Renal cortical epithelial cell (primary cell): ENCODE measurements at regions not wholly inside any gene's neighbourhood (a gene's known extent, or its start where the extent isn't known, plus 50 kb on each side); places are given as distances from the start of the nearest gene placed in this dataset.

ENCODE experiments used
- DNase-seq: peaks from one replicate; pipeline ENCODE4 v3.0.0-alpha.2; 2011; ENCODE audit warnings: low read depth

- no peak for DNase-seq
Measured at GRCh38 chr5:125492977-125493376, 746.5 kb upstream of the ZNF608 start.

GRCh38 chr5:125496393-125496792, 750.0 kb upstream of the ZNF608 start:
- no peak for DNase-seq

GRCh38 chr5:125497651-125498050, 751.2 kb upstream of the ZNF608 start:
- DNase-seq, result no peak

- DNase-seq, result no peak
Measured at GRCh38 chr5:125499636-125500332, 753.3 kb upstream of the ZNF608 start.

- no peak for DNase-seq
Measured at GRCh38 chr5:125501396-125501795, 755.0 kb upstream of the ZNF608 start.

GRCh38 chr5:125503946-125504345, 757.5 kb upstream of the ZNF608 start:
- no peak for DNase-seq

GRCh38 chr5:125505115-125505514, 758.7 kb upstream of the ZNF608 start:
- no peak for DNase-seq

- no peak for DNase-seq
Measured at GRCh38 chr5:125506124-125506523, 759.7 kb upstream of the ZNF608 start.

- DNase-seq, result no peak
Measured at GRCh38 chr5:125508225-125508624, 761.8 kb upstream of the ZNF608 start.

GRCh38 chr5:125510651-125511050, 764.2 kb upstream of the ZNF608 start:
- DNase-seq, result no peak

- no peak for DNase-seq
Measured at GRCh38 chr5:125517973-125518550, 771.6 kb upstream of the ZNF608 start.

- no peak for DNase-seq
Measured at GRCh38 chr5:125521289-125521688, 774.9 kb upstream of the ZNF608 start.

GRCh38 chr5:125525356-125525755, 778.9 kb upstream of the ZNF608 start:
- no peak for DNase-seq

- peak; percentile 2 for DNase-seq
Measured at GRCh38 chr5:125526966-125527365, 780.5 kb upstream of the ZNF608 start.

GRCh38 chr5:125528881-125529280, 782.4 kb upstream of the ZNF608 start:
- no peak for DNase-seq

GRCh38 chr5:125530833-125531615, 784.6 kb upstream of the ZNF608 start:
- DNase-seq, result no peak

GRCh38 chr5:125536095-125536494, 789.7 kb upstream of the ZNF608 start:
- DNase-seq, result no peak

GRCh38 chr5:125536582-125536981, 790.1 kb upstream of the ZNF608 start:
- DNase-seq, result peak; percentile 45

GRCh38 chr5:125537661-125538060, 791.2 kb upstream of the ZNF608 start:
- DNase-seq, result no peak

GRCh38 chr5:125538469-125538868, 792.0 kb upstream of the ZNF608 start:
- DNase-seq, result no peak

GRCh38 chr5:125541085-125541484, 794.6 kb upstream of the ZNF608 start:
- DNase-seq, result no peak

GRCh38 chr5:125549322-125549911, 803.0 kb upstream of the ZNF608 start:
- peak; percentile 6 for DNase-seq

- peak; percentile 5 for DNase-seq
Measured at GRCh38 chr5:125550274-125550673, 803.8 kb upstream of the ZNF608 start.
